8988T (cell line): ENCODE measurements at regions not wholly inside any gene's neighbourhood (a gene's known extent, or its start where the extent isn't known, plus 50 kb on each side); places are given as distances from the start of the nearest gene placed in this dataset.
"Not testable (repeated sequence)": the region's sequence is repeated elsewhere in the genome, so short reads cannot be mapped to it uniquely, and the experiment has no call there.

Experiments used
- DNase-seq: peaks from one replicate; pipeline ENCODE4 v3.0.0; 2011

GRCh38 chr10:42177793-42178689 is 460.3 kb downstream of the ZNF33B start:
- DNase-seq, result not testable (repeated sequence)

GRCh38 chr10:42177077-42177792 is 461.1 kb downstream of the ZNF33B start:
- DNase-seq, result no peak

GRCh38 chr10:42150428-42151061 is 487.8 kb downstream of the ZNF33B start:
- no peak for DNase-seq

GRCh38 chr10:42149722-42150427 is 488.5 kb downstream of the ZNF33B start:
- DNase-seq, result no peak

GRCh38 chr10:42149027-42149700 is 489.2 kb downstream of the ZNF33B start:
- DNase-seq, result no peak

- not testable (repeated sequence) for DNase-seq
These were observed 492.2 kb downstream of the ZNF33B start for GRCh38 chr10:42146165-42146564.

GRCh38 chr10:42138023-42138422 is 500.3 kb downstream of the ZNF33B start:
- not testable (repeated sequence) for DNase-seq

- DNase-seq, result no peak
These were observed 525.3 kb downstream of the ZNF33B start for GRCh38 chr10:42113158-42113450.

GRCh38 chr10:42112331-42113157 is 525.8 kb downstream of the ZNF33B start:
- no peak for DNase-seq

GRCh38 chr10:42111661-42112330 is 526.6 kb downstream of the ZNF33B start:
- DNase-seq, result no peak

- no peak for DNase-seq
These were observed 527.3 kb downstream of the ZNF33B start for GRCh38 chr10:42111076-42111475.
